Peyer's patch (tissue), 4 donors: ENCODE measurements at regions not wholly inside any gene's neighbourhood (a gene's known extent, or its start where the extent isn't known, plus 50 kb on each side); places are given as distances from the start of the nearest gene placed in this dataset.
"Not testable (repeated sequence)": the region's sequence is repeated elsewhere in the genome, so short reads cannot be mapped to it uniquely, and the experiment has no call there.

Experiments used
- DNase-seq, 3 donors: peaks; one replicate each; pipeline ENCODE4 v3.0.0-alpha.2; 2017 to 2019
- H3K27ac ChIP-seq, 4 donors: fragments of 200-600 bp; sonication (generic); one replicate each; pipeline ENCODE4 v1.5.1; 2016 to 2019
- H3K27me3 ChIP-seq, 2 donors: fragments of 200-600 bp; sonication (generic); one replicate each; pipeline ENCODE4 v1.5.1; 2019
- H3K36me3 ChIP-seq, 3 donors: fragments of 200-600 bp; sonication (generic); one replicate each; pipeline ENCODE4 v1.5.1; 2016 to 2019
- H3K4me1 ChIP-seq, 4 donors: fragments of 200-600 bp; sonication (generic); one replicate each; pipeline ENCODE4 v1.5.1; 2016 to 2019
- H3K4me3 ChIP-seq, 4 donors: fragments of 200-600 bp; sonication (generic); 1 replicate in 3 of 4; 2 replicates in 1 of 4; pipeline ENCODE4 v1.5.1; 2016 to 2019; ENCODE audit warnings: mild to moderate bottlenecking in 1 of 4
- H3K9me3 ChIP-seq, 4 donors: fragments of 200-600 bp; sonication (generic); one replicate each; pipeline ENCODE4 v1.5.1; 2016 to 2019; ENCODE audit warnings: mild to moderate bottlenecking in 1 of 4
- POLR2A ChIP-seq, 2 donors: fragments of 450-650 bp; IDR thresholded peaks; one replicate each; pipeline ENCODE4 v1.5.1; 2017; ENCODE audit warnings: antibody characterized with exemption in 2 of 2, mild to moderate bottlenecking in 2 of 2, moderate library complexity in 2 of 2
- TF ChIP-seq, protein P1 (sequence below), 6 experiments: fragments of 450-650 bp in 4 of 6; fragments of 200-600 bp in 2 of 6; sonication (generic) in 1 of 6; IDR thresholded peaks; one replicate each; pipeline ENCODE4 v1.5.1; 2017 to 2019; ENCODE audit warnings: antibody characterized with exemption in 6 of 6, mild to moderate bottlenecking in 3 of 6, moderate library complexity in 1 of 6

DNA sequence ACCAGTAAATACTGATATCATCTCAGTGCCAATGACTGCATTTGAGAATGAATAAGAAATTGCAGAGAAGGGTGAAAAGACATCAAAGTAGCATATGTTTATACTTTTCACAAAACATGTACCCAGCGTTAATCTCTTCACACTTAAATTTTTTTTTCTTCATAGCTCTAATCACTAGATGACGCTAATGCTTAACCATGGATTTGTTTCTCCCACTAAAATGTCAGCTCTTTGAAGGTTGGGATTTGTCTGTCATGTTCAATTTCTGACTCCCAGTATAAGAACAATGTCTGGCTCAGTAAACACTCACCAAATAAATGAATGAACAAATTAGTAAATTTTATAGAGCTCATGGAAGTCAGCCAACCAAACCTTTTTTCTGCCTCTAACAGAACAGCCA lies 78.3 kb upstream of the LMCD1 start:
- H3K27me3 ChIP-seq: no peaks in the 10 kb centered on the region
- TF ChIP-seq POLR2A (IDR thresholded peaks at IDR 0.05): no peak
- TF ChIP-seq, protein P1, sequence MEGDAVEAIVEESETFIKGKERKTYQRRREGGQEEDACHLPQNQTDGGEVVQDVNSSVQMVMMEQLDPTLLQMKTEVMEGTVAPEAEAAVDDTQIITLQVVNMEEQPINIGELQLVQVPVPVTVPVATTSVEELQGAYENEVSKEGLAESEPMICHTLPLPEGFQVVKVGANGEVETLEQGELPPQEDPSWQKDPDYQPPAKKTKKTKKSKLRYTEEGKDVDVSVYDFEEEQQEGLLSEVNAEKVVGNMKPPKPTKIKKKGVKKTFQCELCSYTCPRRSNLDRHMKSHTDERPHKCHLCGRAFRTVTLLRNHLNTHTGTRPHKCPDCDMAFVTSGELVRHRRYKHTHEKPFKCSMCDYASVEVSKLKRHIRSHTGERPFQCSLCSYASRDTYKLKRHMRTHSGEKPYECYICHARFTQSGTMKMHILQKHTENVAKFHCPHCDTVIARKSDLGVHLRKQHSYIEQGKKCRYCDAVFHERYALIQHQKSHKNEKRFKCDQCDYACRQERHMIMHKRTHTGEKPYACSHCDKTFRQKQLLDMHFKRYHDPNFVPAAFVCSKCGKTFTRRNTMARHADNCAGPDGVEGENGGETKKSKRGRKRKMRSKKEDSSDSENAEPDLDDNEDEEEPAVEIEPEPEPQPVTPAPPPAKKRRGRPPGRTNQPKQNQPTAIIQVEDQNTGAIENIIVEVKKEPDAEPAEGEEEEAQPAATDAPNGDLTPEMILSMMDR (IDR thresholded peaks at IDR 0.05): no peak
- no peak for DNase-seq
- H3K36me3 ChIP-seq: no peaks in the 10 kb centered on the region
- H3K4me3 ChIP-seq: no peak overlapping the region
- no peaks in the 10 kb centered on the region for H3K4me1 ChIP-seq
- peaks cover 0 to 4% (median 0%) of the 10 kb centered on the region in 4 donors for H3K9me3 ChIP-seq
- no peak overlapping the region for H3K27ac ChIP-seq

DNA sequence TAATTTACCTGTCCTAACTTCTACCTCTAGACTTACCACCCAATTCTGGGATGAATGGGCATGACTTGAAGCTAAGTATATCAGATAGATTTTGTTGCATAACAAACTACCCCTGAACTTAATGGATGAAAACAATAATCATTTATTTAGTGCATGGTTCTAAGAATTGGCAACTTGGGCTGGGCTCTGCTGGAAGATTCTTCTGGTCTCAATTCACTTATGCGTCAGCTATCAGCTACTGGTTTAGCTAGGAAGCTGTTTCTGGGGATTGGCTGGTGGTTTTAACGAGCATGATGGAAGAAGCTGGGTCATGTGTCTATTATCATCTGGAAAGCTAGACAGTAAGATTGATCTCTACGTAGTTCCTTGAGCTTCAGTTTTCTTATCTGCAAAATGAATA lies 77.3 kb upstream of the LMCD1 start:
- no peak for DNase-seq
- peaks cover 0 to 4% (median 0%) of the 10 kb centered on the region in 4 donors for H3K9me3 ChIP-seq
- no peaks in the 10 kb centered on the region for H3K27me3 ChIP-seq
- no peaks in the 10 kb centered on the region for H3K4me1 ChIP-seq
- TF ChIP-seq POLR2A (IDR thresholded peaks at IDR 0.05): no peak
- TF ChIP-seq, protein P1 (IDR thresholded peaks at IDR 0.05): no peak
- no peak overlapping the region for H3K4me3 ChIP-seq
- no peak overlapping the region for H3K27ac ChIP-seq
- H3K36me3 ChIP-seq: no peaks in the 10 kb centered on the region

DNA sequence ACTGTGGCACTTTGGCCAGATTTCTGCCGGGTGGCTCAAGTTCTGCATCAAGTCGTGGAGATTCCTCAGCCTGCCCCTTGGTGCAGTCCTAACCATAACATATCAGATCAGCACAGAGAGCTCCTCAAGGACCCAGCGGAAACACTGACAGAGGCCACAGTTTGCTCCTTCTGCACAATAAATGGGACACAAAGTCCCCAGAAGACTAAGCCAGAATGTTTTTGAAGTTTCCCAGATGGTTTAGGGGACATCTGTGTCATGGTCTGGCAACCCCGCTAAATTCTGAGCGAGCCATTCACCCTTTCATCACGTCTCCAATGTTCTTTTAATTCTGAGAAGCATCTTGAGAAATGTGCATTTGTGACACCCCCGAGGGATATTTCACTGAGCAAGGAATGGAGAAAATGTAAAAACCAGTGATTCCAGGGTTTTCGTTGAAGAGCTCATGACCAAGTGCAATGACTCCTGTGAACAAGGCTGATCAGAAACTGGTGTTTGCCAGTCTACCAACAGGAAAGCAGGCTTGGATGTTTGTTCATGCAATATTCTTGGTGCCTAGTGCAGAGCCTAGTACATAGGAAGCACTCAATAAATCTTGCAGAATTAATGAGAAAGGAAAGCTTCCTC lies 64.8 kb upstream of the LMCD1 start:
- TF ChIP-seq POLR2A (IDR thresholded peaks at IDR 0.05): no peak
- TF ChIP-seq, protein P1 (IDR thresholded peaks at IDR 0.05): no peak
- peak overlapping the region in 1 of 4 donors; percentile 39 for H3K27ac ChIP-seq

DNA sequence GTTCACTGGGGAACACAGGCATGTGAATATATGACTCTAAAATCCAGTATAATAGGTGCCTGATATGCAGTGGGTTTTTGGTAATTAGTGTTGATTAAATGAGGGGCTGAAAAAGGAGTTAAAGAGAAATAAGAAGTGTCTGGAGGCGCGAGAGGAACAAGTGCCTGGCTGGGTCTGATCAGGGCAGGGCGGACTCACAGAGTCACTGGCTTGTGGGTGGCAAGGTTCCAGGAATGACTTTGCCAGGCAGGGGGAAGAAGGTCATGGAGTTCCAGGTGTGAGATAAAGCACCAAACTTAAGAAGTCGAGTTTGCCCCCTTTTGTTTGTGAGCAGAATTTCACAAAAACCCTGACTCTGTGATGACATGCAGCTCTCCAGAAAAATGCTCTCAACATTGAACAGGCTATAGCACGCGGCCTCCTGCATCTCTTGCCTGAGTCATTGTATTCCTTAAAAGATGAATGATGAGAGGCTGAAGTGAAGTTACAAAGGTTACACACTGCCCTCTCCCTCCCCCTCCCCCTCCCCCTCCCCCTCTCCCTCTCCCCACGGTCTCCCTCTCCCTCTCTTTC lies 63.0 kb upstream of the LMCD1 start:
- no peaks in the 10 kb centered on the region for H3K36me3 ChIP-seq
- DNase-seq: no peak
- TF ChIP-seq POLR2A (IDR thresholded peaks at IDR 0.05): no peak
- TF ChIP-seq, protein P1 (IDR thresholded peaks at IDR 0.05): no peak
- no peaks in the 10 kb centered on the region for H3K27me3 ChIP-seq
- H3K4me1 ChIP-seq: peaks cover 0 to 11% (median 0%) of the 10 kb centered on the region in 4 donors
- no peak overlapping the region for H3K4me3 ChIP-seq
- no peak overlapping the region for H3K27ac ChIP-seq
- H3K9me3 ChIP-seq: no peaks in the 10 kb centered on the region

More for the DNA sequence above, 64.8 kb upstream of the LMCD1 start:
- H3K4me1 ChIP-seq: no peaks in the 10 kb centered on the region
- H3K4me3 ChIP-seq: no peak overlapping the region
- H3K27me3 ChIP-seq: no peaks in the 10 kb centered on the region
- H3K36me3 ChIP-seq: no peaks in the 10 kb centered on the region
- no peak for DNase-seq
- no peaks in the 10 kb centered on the region for H3K9me3 ChIP-seq

DNA sequence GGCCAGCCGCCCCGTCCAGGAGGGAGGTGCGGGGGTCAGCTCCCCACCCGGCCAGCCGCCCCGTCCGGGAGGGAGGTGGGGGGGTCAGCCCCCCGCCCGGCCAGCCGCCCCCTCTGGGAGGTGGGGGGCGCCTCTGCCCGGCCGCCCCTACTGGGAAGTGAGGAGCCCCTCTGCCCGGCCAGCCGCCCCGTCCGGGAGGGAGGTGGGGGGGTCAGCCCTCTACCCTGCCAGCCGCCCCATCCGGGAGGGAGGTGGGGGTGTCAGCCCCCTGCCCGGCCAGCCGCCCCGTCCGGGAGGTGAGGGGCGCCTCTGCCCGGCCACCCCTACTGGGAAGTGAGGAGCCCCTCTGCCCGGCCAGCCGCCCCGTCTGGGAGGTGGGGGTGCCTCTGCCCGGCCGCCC lies 61.5 kb upstream of the LMCD1 start:
- not testable (repeated sequence) for DNase-seq, H3K27ac ChIP-seq, H3K4me3 ChIP-seq, H3K9me3 ChIP-seq, H3K27me3 ChIP-seq, H3K36me3 ChIP-seq
- peaks cover 0 to 27% (median 0%) of the 10 kb centered on the region in 4 donors for H3K4me1 ChIP-seq

DNA sequence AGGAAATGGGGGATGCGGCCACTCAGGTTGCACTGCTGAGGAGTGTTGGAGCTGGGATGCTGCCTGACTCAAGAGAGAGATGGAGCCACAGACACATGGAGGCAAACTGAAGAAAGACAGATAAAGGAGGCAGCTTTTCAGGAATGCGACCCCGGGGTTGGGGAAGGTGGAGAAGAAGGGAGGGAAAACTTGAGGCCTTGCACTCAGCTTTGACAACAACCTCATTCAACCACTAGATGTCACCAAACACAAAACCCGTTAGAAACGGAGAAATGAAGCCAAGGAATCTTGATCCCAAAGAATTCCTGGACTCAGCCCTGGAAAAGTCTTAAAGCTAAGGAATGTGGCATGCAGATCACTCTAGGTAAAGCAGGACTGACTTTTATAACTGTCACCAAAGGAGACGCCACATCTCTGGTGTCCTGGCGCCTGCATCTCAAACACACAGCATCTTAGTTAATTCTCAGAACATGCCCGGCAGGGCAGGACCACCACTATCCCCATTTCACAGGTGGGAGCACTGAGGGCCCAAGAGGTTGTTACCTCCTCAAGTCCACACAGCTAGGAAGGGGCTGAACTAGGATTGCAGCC lies 59.6 kb upstream of the LMCD1 start:
- TF ChIP-seq POLR2A (IDR thresholded peaks at IDR 0.05): no peak
- TF ChIP-seq, protein P1 (IDR thresholded peaks at IDR 0.05): peak; percentile 8 to 76 (median 64)
- H3K27ac ChIP-seq: peak overlapping the region in 1 of 4 donors; percentile 80
- no peak overlapping the region for H3K4me3 ChIP-seq
- peaks cover 0 to 27% (median 0%) of the 10 kb centered on the region in 4 donors for H3K4me1 ChIP-seq
- no peak for DNase-seq
- H3K9me3 ChIP-seq: no peaks in the 10 kb centered on the region
- no peaks in the 10 kb centered on the region for H3K27me3 ChIP-seq
- H3K36me3 ChIP-seq: no peaks in the 10 kb centered on the region
